COLO668 (cell line): ENCODE measurements at regions not wholly inside any gene's neighbourhood (a gene's known extent, or its start where the extent isn't known, plus 50 kb on each side); places are given as distances from the start of the nearest gene placed in this dataset.

Experiments used
- DNase-seq: peaks from one replicate; lab custom pipeline; 2025; ENCODE audit not compliant: unreplicated experiment; lab: John Stamatoyannopoulos, UW

DNA sequence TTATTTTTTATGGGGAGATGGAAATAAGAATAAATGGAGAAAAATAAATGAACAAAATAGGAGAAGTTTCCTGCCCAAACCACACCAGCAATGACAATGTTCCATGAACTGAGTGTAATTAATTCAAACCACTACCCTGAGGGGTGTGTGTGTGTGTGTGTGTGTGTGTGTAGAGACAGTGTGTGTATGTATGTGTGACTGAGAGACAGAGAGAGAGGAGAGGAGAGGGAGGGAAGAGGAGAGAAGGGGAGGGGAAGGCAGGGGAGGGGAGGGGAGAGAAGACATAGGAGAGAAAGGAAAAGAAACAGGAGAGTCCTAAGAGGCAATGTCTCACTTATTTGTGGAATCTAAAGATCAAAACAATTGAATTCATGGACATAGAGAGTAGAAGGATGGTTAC lies 65.0 kb upstream of the POU2AF1 start:
- DNase-seq, result no peak

DNA sequence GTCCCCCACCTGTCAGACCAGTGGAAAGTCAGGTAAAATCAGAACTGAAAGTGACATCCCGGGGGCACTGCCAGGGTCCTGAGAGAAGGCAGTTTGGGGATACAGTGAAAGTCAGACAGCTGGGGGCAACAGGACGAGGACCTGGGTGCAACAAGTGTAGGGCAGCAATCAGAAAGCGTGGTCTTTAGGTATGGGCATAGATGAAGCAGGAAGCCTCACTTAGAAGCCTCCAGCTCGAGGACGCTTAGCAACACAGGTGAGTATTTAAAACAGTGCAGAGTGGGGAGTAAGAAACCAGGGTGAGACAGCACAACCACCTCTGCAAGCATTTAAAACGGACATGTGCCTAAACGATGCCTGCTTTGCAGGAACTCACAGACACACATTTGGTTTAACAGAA lies 64.6 kb upstream of the POU2AF1 start:
- DNase-seq, result no peak

DNA sequence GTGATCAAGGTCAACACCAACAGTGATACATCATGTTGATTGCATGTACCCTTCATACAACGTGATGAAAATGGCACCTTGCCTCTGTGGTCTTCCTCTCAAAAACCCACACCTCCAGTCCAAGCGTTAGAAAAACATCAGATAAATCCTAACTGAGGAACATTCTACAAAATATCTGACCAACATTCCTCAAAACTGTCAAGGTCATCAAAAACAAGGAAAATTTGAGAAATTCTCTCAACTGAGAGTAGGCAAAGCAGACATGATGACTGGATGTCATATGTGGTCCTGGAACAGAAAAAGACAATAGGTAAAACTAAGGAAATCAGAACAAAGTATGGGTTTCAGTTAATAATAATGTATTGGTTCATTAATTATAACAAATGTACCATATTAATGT lies 64.0 kb upstream of the POU2AF1 start:
- DNase-seq, result no peak

DNA sequence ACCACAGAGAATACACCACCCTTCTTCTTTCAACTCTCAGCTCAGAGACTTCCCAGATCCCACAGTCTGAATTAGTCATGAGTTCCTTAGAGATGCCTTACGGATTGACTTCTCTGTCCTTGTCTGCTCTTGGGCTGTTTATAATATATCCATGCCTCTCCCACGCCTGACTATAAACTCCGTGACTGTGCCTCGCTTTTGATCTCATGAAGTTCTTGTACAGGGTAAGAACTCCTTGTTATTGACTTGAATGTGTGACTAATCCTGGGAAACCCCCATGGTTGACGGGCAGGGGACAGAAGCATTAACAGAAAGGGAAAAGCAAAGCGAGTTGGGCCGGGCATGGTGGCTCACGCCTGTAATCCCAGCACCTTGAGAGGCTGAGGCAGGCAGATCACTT lies 62.4 kb upstream of the POU2AF1 start:
- no peak for DNase-seq

DNA sequence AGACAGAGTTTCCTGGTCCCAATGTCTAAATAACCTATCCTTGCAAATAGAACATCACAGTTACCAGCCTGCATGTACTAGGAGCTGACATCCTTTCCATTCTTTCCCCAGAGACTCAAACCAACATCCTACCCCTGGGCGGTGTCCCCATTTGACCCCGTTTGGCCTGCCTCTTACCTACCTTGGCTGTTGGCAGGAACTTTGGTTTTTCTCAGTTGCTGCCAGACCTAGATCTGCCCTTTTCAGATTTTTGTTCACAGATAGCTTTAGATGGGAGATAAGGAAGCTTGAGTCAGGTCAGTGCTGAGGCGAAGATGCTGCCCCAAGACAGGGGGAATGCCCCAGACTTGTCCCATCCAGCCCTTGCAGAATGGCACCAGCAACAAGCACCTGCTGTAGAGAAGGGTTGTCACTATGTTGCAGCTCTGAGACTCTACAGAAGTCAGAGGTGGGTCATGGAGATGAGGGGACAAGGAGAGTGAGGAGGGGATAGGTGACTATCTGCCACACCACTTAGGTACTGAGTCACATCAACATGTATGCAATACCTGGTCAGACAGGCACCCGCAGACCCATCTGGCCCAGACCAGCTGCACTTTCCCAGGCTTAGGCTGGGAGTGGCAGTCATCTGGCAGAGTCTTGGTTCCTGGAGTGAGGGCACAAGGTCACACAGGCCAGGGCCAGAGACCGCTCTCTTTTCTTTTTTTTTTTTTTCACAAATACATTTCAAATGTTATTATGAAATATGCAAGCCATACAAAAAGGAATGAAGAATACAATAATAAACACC lies 61.5 kb upstream of the POU2AF1 start:
- no peak for DNase-seq

DNA sequence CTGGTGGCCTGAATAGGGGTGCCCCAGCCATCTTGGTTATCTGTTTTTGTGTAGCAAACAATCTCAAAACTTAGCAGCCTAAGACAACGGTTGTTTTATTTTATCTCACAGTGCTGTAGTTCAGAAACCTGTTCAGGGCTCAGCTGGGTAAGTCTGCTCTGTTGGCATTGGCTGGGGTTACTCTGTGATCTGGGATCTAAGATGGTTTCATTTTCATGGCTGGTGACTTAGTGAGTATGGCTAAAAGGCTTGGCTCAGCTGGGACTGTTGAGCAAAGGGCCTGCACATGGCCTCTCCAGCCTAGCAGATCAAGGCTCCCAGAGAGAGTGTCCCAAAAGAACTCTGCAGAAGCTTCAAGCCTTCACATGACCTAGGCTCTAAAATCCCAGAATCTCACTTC lies 60.8 kb upstream of the POU2AF1 start:
- DNase-seq, result no peak

DNA sequence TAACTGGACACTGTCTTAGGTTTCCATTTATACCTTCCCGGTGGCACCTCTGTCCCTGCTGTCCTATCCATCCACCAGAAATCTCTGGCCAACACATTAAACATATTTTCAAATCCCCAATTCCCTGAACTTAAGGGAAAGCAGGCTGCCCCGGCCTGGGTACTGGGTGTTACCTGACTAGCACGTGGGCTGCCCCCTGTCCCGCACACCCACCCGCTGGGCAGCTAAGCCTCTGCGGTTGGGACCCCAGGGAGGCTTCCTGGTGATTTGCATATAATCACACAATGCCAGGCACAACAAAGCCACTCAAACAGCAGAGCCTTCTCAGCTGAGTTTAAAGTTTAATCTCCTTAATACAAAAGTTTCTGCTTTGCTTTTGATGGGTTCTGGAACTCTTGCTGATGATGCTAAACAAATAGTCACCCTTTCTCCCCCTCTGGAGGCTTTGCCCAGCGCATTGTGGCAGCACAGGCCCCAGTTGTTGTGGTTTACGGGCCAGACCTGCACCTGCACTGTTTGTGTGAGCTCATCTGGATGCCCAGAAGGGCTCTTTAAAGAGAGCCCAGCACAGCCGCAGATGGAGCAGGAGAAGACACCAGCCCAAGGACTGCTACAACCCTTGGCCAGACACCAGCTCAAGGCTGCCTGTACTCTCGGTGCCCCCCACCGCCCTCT lies 59.9 kb upstream of the POU2AF1 start:
- peak; percentile 87 for DNase-seq

DNA sequence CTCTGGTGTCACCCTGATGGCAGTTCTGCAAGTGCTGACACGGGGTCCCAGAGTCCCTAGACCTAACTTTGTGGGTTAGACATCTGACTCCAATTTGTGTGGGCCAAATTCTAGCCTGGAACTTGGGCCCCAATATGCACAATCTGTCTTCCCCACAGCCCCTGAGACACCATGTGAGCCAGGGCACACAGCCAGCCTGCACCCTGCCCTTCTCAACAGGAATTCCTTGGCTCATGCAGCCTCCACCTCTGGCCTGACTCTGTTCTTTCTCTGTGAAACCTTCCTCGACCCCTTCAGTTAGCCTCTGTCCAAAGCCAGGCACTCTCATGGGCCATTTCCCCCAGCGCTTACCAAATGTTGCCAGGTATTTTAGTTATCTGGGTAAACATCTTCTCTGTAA lies 59.1 kb upstream of the POU2AF1 start:
- DNase-seq, result no peak

DNA sequence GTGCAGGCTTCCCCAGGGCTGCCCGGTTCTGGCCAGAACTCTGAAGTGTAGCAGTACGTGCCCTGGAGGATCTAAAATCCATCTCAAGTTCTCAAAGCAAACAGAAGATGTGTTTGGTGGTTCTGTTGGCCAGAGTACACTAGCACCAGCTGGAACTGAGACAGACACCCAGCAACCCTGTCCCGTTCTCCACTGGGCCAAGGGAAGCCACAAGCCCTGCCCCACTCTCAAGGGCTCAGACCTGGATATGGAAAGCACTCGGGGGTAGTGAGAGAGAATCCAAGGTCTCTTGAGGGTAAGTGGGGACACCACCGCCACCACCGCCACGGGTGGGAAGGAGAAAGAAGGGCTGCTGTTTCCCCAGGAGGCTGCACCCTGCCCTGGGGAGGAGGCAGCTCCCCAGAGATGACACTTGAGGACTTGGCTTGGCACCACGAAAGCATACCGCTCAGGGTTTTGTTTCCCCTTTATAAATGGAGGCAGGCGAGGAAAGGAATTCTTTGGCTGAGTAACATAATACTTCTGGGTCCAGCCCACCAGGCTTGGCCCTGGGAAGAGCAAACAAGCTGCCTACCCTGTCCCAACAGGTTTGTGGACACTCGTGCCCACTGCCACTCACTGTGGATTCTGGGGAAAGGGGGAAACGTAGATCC lies 56.1 kb upstream of the POU2AF1 start:
- DNase-seq, result peak; percentile 60

DNA sequence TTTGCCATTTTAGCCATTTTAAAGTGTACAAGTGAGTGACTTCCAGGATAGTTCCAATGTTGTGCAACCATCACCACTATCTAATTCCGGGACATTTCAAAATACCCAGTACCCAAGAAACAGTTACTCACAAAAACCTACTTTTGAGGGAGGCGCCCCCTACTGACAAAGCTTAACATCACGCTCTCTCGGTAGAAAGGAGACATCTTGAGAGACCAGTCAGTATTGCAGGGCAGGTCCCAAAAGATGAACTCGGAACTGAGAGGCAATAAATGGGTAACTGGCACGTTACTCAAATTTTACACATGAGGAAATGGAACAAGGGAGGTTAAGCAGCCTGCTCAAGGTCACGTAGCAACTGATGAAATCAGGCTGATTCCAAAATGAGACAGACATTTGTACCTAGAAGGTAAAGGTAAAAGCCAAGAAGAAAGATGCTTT lies 50.0 kb upstream of the POU2AF1 start:
- DNase-seq, result peak; percentile 18
